ENCODE measurements at regions not wholly inside any gene's neighbourhood (a gene's known extent, or its start where the extent isn't known, plus 50 kb on each side); places are given as distances from the start of the nearest gene placed in this dataset.

- Histone ChIP-seq H3K36me3 (no peaks in the 10 kb centered on the region), H3K27ac (no peak overlapping the region), H3K4me1 (no peaks in the 10 kb centered on the region), H3K9me3 (no peaks in the 10 kb centered on the region), H3K4me3 (no peak overlapping the region), H3K27me3 (no peaks in the 10 kb centered on the region)
- WGBS, 2 donors = 77 to 100% methylated on average over 1 of the region's 1 CpG
- no peak for DNase-seq
- ATAC-seq (ENCODE audit: low FRiP score in 2 of 2) = no peak
- TF ChIP-seq EP300 (IDR thresholded peaks at IDR 0.05) (no peak), POLR2AphosphoS5 (IDR thresholded peaks at IDR 0.05) (no peak), POLR2A (IDR thresholded peaks at IDR 0.05) (no peak)
- TF ChIP-seq, protein P1, sequence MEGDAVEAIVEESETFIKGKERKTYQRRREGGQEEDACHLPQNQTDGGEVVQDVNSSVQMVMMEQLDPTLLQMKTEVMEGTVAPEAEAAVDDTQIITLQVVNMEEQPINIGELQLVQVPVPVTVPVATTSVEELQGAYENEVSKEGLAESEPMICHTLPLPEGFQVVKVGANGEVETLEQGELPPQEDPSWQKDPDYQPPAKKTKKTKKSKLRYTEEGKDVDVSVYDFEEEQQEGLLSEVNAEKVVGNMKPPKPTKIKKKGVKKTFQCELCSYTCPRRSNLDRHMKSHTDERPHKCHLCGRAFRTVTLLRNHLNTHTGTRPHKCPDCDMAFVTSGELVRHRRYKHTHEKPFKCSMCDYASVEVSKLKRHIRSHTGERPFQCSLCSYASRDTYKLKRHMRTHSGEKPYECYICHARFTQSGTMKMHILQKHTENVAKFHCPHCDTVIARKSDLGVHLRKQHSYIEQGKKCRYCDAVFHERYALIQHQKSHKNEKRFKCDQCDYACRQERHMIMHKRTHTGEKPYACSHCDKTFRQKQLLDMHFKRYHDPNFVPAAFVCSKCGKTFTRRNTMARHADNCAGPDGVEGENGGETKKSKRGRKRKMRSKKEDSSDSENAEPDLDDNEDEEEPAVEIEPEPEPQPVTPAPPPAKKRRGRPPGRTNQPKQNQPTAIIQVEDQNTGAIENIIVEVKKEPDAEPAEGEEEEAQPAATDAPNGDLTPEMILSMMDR (IDR thresholded peaks at IDR 0.05) = no peak
Observed at GRCh38 chr12:71000748-71001147, 80.2 kb upstream of the PTPRR start.

DNA sequence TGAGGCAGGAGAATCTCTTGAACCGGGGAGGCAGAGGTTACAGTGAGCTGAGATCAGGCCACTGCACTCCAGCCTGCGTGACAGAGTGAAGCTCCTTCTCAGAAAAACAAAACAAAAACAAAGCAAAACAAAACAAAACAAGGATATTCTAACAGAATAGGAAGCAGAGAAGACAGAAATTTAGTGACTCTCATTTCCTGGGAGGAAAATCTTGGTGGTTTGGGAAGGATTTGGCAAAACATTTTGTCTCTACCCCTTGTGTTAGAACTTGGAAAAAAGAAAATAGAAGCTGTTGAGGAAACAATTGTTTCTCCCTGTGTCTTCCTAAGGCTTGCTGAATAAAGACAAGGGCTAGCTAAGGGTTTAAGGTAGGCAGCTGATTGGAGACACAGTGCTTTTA is 79.7 kb upstream of the PTPRR start:
- no peak for ATAC-seq (ENCODE audit: low FRiP score in 2 of 2)
- no peak for TF ChIP-seq POLR2A (IDR thresholded peaks at IDR 0.05)
- no peak for TF ChIP-seq EP300 (IDR thresholded peaks at IDR 0.05)
- TF ChIP-seq, protein P1 (IDR thresholded peaks at IDR 0.05) = no peak
- no peak for TF ChIP-seq POLR2AphosphoS5 (IDR thresholded peaks at IDR 0.05)
- H3K9me3 ChIP-seq = no peaks in the 10 kb centered on the region

DNA sequence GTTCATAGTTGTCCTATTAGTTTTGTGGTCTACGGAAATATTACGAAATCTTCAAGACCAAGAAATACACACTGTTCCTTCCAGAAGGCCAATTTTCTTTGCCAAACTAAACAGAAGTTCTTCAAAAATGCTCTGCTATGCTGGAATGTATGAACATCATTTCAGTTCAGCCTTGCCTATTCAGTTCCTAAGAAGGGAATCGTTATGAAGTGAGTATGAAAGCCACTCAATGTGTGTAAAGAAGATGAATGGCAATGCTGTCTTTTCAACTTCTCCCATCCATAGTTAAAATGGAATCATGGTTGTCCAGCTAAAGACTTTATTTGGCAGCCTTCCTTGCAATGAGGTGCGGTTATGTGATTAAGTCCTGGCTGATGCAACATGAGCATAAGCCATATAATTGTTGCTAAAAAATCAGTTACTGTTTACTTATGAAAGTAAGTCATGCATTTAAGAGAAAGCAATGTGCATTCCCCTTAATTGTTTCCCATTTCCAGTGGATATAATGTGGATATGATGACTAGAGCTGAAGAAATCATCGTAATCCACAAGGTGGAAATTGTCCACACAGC is 73.8 kb upstream of the PTPRR start:
- ATAC-seq (ENCODE audit: low FRiP score in 2 of 2) = peak; percentile 43 to 90
- H3K27me3 ChIP-seq = no peaks in the 10 kb centered on the region
- TF ChIP-seq EP300 (IDR thresholded peaks at IDR 0.05) = peak in 2 of 4 donors; percentile 25 to 39
- peak in 1 of 2 donors; percentile 26 for TF ChIP-seq POLR2AphosphoS5 (IDR thresholded peaks at IDR 0.05)
- TF ChIP-seq POLR2A (IDR thresholded peaks at IDR 0.05) = no peak
- H3K4me3 ChIP-seq = no peak overlapping the region
- no peaks in the 10 kb centered on the region for H3K36me3 ChIP-seq
- H3K27ac ChIP-seq = peak overlapping the region in 2 of 4 donors; percentile 31 to 51
- no peak for DNase-seq
- no peaks in the 10 kb centered on the region for H3K9me3 ChIP-seq
- H3K4me1 ChIP-seq = peaks cover 0 to 5% (median 0%) of the 10 kb centered on the region in 4 donors
- WGBS, 2 donors = 47 to 61% methylated on average over 5 of the region's 5 CpGs

More for the DNA sequence above, 79.7 kb upstream of the PTPRR start:
- H3K27me3 ChIP-seq = no peaks in the 10 kb centered on the region
- DNase-seq = no peak
- no peaks in the 10 kb centered on the region for H3K36me3 ChIP-seq
- H3K4me1 ChIP-seq = no peaks in the 10 kb centered on the region
- no peak overlapping the region for H3K4me3 ChIP-seq
- H3K27ac ChIP-seq = no peak overlapping the region
- 87% methylated on average over 2 of the region's 2 CpGs for WGBS, 2 donors

GRCh38 chr12:70989232-70989631 is 68.7 kb upstream of the PTPRR start:
- H3K36me3 ChIP-seq = no peaks in the 10 kb centered on the region
- H3K27ac ChIP-seq = no peak overlapping the region
- H3K27me3 ChIP-seq = no peaks in the 10 kb centered on the region
- no peaks in the 10 kb centered on the region for H3K9me3 ChIP-seq
- H3K4me3 ChIP-seq = no peak overlapping the region
- no peak for DNase-seq
- TF ChIP-seq POLR2AphosphoS5 (IDR thresholded peaks at IDR 0.05) (no peak), POLR2A (IDR thresholded peaks at IDR 0.05) (no peak), EP300 (IDR thresholded peaks at IDR 0.05) (no peak)
- TF ChIP-seq, protein P1 (IDR thresholded peaks at IDR 0.05) = no peak
- 72 to 83% methylated on average over 2 of the region's 2 CpGs for WGBS, 2 donors
- no peak for ATAC-seq (ENCODE audit: low FRiP score in 2 of 2)
- no peaks in the 10 kb centered on the region for H3K4me1 ChIP-seq

DNA sequence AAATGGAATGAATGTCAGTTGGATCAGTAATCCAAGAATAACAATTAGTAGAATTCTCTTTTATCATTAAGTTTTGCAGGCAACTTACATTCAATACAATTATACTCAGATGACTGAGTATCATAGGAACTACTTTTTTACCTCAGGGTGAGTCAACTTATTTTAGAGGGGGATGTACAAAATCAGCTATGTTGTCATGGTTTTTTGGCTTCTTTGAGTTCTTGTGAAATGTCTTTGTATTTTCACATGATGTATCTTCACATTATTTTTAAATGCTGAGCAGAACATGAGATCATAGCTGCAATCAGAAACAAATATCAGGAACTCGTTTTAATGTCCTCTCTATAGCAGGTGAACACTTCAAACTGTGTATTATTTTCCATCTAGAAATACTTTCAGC is 65.3 kb upstream of the PTPRR start:
- H3K4me3 ChIP-seq = no peak overlapping the region
- H3K27me3 ChIP-seq = no peaks in the 10 kb centered on the region
- H3K9me3 ChIP-seq = no peaks in the 10 kb centered on the region
- no peak for TF ChIP-seq POLR2AphosphoS5 (IDR thresholded peaks at IDR 0.05)
- no peak for TF ChIP-seq EP300 (IDR thresholded peaks at IDR 0.05)
- no peak for TF ChIP-seq POLR2A (IDR thresholded peaks at IDR 0.05)
- TF ChIP-seq, protein P1 (IDR thresholded peaks at IDR 0.05) = no peak
- no peaks in the 10 kb centered on the region for H3K36me3 ChIP-seq
- no peak for DNase-seq
- WGBS, 2 donors = 44 to 55% methylated on average over 1 of the region's 1 CpG
- no peak overlapping the region for H3K27ac ChIP-seq
- H3K4me1 ChIP-seq = no peaks in the 10 kb centered on the region
- peak in 1 of 2 donors; percentile 65 for ATAC-seq (ENCODE audit: low FRiP score in 2 of 2)
